CD4-positive, alpha-beta memory T cell (primary cell): ENCODE measurements at regions not wholly inside any gene's neighbourhood (a gene's known extent, or its start where the extent isn't known, plus 50 kb on each side); places are given as distances from the start of the nearest gene placed in this dataset.

Experiments used
- CTCF ChIA-PET: fragments of 350-600 bp; sonication (Branson Sonifier 250); formaldehyde crosslinking; loops from one replicate; lab custom pipeline; 2021; ENCODE audit warnings: inconsistent platforms; ENCODE audit not compliant: partially characterized antibody; lab: Charles Lee
- POLR2A ChIA-PET: fragments of 350-600 bp; sonication (Branson Sonifier 250); formaldehyde crosslinking; loops from one replicate; lab custom pipeline; 2021; ENCODE audit not compliant: partially characterized antibody; lab: Charles Lee
- DNase-seq, 5 donors: peaks; one replicate each; pipeline versions ENCODE4 v3.0.0 to v3.0.0-alpha.2; 2020 to 2022; ENCODE audit warnings: mixed read lengths in 1 of 5
- H3K27ac ChIP-seq: one replicate; pipeline ENCODE4 v1.7.0; 2013; ENCODE audit warnings: low read depth, low read length
- H3K27me3 ChIP-seq: 2 replicates; pipeline ENCODE4 v1.7.0; 2013; ENCODE audit warnings: mild to moderate bottlenecking, low read length, moderate library complexity; ENCODE audit not compliant: insufficient read depth
- H3K36me3 ChIP-seq: 2 replicates; pipeline ENCODE4 v1.7.0; 2013; ENCODE audit warnings: mild to moderate bottlenecking, low read length, moderate library complexity; ENCODE audit not compliant: insufficient read depth
- H3K4me1 ChIP-seq: 2 replicates; pipeline ENCODE4 v1.7.0; 2013; ENCODE audit warnings: mild to moderate bottlenecking, low read length, moderate library complexity; ENCODE audit not compliant: insufficient read depth
- H3K4me3 ChIP-seq, 2 donors: one replicate each; pipeline ENCODE4 v1.7.0; 2013; ENCODE audit warnings: low read length in 2 of 2, mild to moderate bottlenecking in 1 of 2
- H3K9me3 ChIP-seq, 2 donors: one replicate each; pipeline ENCODE4 v1.7.0; 2013; ENCODE audit warnings: low read length in 2 of 2, control low read depth in 1 of 2; ENCODE audit not compliant: control insufficient read depth in 1 of 2
- H3K27ac Mint-ChIP-seq, 7 donors: one replicate each; pipeline ENCODE4 v1.8.0; 2020 to 2021; ENCODE audit warnings: mixed read lengths in 7 of 7, mild to moderate bottlenecking in 6 of 7, inconsistent platforms in 3 of 7, moderate library complexity in 3 of 7
- H3K27me3 Mint-ChIP-seq, 2 donors: one replicate each; pipeline ENCODE4 v1.8.0; 2020 to 2021; ENCODE audit warnings: mixed read lengths in 2 of 2
- H3K36me3 Mint-ChIP-seq, 2 donors: one replicate each; pipeline ENCODE4 v1.8.0; 2020 to 2021; ENCODE audit warnings: mixed read lengths in 2 of 2, inconsistent platforms in 1 of 2, mild to moderate bottlenecking in 1 of 2
- H3K4me1 Mint-ChIP-seq, 4 donors: one replicate each; pipeline ENCODE4 v1.8.0; 2020 to 2021; ENCODE audit warnings: mixed read lengths in 4 of 4, mild to moderate bottlenecking in 1 of 4
- H3K4me3 Mint-ChIP-seq, 8 donors: one replicate each; pipeline ENCODE4 v1.8.0; 2020 to 2021; ENCODE audit warnings: mixed read lengths in 8 of 8, mild to moderate bottlenecking in 7 of 8, moderate library complexity in 6 of 8, inconsistent platforms in 3 of 8
- H3K9me3 Mint-ChIP-seq, 8 donors: one replicate each; pipeline ENCODE4 v1.8.0; 2020 to 2021; ENCODE audit warnings: mixed read lengths in 8 of 8, mild to moderate bottlenecking in 5 of 8, inconsistent platforms in 3 of 8, moderate library complexity in 1 of 8
- intact Hi-C: fragments of 100-400 bp; cut with micrococcal nuclease; formaldehyde crosslinking; loops from one replicate; pipeline ENCODE4 v1.15.1; 2023

DNA sequence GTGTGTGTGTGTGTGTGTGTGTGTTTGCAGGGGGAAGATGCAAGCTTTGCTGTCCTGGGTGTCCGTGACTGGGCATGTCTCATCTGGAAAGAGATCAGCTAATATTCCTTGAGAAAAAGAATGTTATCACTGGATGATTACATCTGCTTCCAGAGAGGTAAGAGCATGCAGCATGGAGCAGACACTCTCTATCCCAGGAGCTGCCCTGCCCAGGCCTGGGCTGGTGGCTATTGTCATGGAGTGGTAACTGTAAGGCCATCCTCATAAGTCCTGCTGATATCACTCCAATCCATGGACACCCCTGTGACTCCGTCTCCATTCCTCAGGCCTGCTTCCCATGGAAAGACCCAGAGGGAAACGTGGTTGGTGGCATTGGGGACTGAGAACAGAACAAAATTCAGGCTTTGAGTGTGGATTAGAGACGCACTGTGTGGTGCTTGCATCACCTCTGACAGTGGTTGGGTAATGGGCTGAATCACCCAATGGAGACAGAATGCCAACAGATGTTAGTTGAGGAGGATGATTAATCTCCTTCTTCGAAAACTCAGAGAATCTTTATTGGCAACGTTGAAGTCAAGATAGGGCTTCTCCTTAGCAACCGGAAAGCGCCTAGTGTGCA lies 52.0 kb upstream of the KCNIP1 start:
- ChIA-PET POLR2A (no interaction called here), CTCF (interaction anchor here (2.0 kb wide), 1 partner anchor 18 kb away, joined by 13 read pairs; no protein-coding TSS in a partner anchor)
- Histone ChIP-seq H3K36me3 (no peaks in the 10 kb centered on the region), H3K4me3 (no peak overlapping the region), H3K27ac (no peak overlapping the region), H3K9me3 (no peaks in the 10 kb centered on the region), H3K4me1 (no peaks in the 10 kb centered on the region), H3K27me3 (peaks cover 4% of the 10 kb centered on the region)
- H3K27me3 Mint-ChIP-seq, result peaks cover 4 to 11% of the 10 kb centered on the region in 2 donors
- no peaks in the 10 kb centered on the region for H3K36me3 Mint-ChIP-seq
- intact Hi-C loops, result no loop called here
- no peak for DNase-seq
- no peaks in the 10 kb centered on the region for H3K4me1 Mint-ChIP-seq
- peaks cover 0 to 8% (median 1%) of the 10 kb centered on the region in 8 donors for H3K9me3 Mint-ChIP-seq
- no peak overlapping the region for H3K4me3 Mint-ChIP-seq
- H3K27ac Mint-ChIP-seq, result no peak overlapping the region

DNA sequence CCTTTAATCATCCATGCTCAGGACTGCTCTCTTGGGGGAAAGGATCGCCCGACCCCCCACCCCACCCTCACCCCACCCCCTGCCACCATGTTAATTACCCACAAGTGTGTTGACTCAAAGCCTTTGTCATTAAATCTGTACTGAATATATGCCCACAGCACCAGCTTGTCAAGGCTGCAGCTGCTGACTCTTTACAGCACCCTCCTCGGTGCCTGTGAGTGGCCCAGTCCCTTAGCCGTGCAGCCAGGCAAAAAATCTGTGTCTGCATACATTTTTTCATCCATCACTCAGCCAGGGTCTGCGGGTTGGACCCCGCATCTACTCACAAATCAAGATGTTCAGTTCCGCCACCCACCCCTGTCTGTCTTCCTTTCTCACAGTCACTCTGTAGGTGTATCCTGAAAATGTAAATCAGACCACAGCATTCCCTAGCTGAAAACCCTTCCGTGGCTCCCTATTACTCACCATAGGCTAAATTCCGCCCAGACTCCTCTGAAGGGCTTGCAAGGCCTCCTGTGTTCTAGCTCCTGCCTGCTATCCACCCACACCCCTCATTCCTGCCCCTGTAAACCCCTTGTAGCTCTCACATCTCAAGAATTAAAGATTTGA lies 53.7 kb upstream of the KCNIP1 start:
- H3K27me3 ChIP-seq, result peaks cover 4% of the 10 kb centered on the region
- intact Hi-C loops, result no loop called here
- H3K9me3 ChIP-seq, result no peaks in the 10 kb centered on the region
- H3K9me3 Mint-ChIP-seq, result peaks cover 0 to 6% (median 0%) of the 10 kb centered on the region in 8 donors
- H3K36me3 Mint-ChIP-seq, result no peaks in the 10 kb centered on the region
- peaks cover 3 to 9% of the 10 kb centered on the region in 2 donors for H3K27me3 Mint-ChIP-seq
- no peak overlapping the region for H3K27ac Mint-ChIP-seq
- H3K4me1 Mint-ChIP-seq, result no peaks in the 10 kb centered on the region
- no peak overlapping the region for H3K4me3 ChIP-seq
- POLR2A ChIA-PET, result no interaction called here
- CTCF ChIA-PET, result interaction anchor here (1.7 to 2.0 kb wide), 2 partner anchors 15 to 16 kb away, joined by 6 to 13 read pairs; no protein-coding TSS in a partner anchor
- no peak overlapping the region for H3K4me3 Mint-ChIP-seq
- H3K27ac ChIP-seq, result no peak overlapping the region
- H3K36me3 ChIP-seq, result no peaks in the 10 kb centered on the region
- DNase-seq, result no peak
- H3K4me1 ChIP-seq, result no peaks in the 10 kb centered on the region

DNA sequence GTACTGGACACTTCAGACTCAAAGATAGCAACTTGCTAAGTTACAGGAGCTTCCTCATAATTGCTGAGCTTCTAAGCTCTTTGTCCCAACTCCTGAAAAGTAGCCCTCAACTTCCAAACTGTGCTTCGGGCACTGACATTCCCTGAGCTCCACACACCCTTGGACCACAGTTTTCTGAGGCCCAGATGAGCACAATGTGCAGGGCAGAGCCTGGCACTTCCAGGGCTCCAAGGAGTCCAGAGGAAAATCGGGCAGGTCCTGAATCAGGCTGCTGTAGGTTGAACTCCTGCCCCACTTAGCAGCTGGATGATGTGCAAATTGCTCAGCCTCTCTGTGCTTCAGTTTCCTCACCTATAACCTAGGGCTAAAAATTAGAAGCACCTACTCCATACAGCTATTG lies 54.6 kb upstream of the KCNIP1 start:
- ChIA-PET CTCF (interaction anchor here (1.7 kb wide), 1 partner anchor 14 kb away, joined by 6 read pairs; no protein-coding TSS in a partner anchor), POLR2A (no interaction called here)
- intact Hi-C loops, result no loop called here

DNA sequence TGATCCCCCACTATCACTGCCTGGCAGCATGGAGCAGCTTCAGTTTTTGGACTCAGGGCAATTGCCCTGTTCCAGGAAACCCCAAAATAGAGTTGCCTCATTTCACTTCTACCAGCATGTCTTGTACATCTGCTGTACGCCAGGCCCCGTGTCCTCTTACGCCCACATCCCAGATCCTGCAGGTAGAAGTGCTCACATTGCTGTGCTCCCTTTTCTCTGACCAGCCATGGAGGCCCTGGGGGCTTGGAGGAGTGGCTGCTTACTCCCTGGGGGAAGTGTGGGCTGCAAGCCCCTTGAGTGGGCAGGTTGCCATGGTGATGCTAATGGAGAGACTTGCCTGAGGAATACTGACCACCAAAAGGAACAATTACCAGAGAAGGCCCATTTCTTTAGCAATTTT lies 55.6 kb upstream of the KCNIP1 start:
- H3K27me3 Mint-ChIP-seq, result peaks cover 3% of the 10 kb centered on the region in 2 donors
- Histone ChIP-seq H3K9me3 (no peaks in the 10 kb centered on the region), H3K27ac (no peak overlapping the region), H3K36me3 (no peaks in the 10 kb centered on the region), H3K27me3 (no peaks in the 10 kb centered on the region), H3K4me3 (no peak overlapping the region), H3K4me1 (no peaks in the 10 kb centered on the region)
- intact Hi-C loops, result no loop called here
- ChIA-PET CTCF (no interaction called here), POLR2A (no interaction called here)
- H3K36me3 Mint-ChIP-seq, result no peaks in the 10 kb centered on the region
- DNase-seq, result no peak
- no peak overlapping the region for H3K27ac Mint-ChIP-seq
- peaks cover 0 to 6% (median 0%) of the 10 kb centered on the region in 8 donors for H3K9me3 Mint-ChIP-seq
- H3K4me1 Mint-ChIP-seq, result peaks cover 0 to 2% (median 0%) of the 10 kb centered on the region in 4 donors
- H3K4me3 Mint-ChIP-seq, result no peak overlapping the region

More for the DNA sequence above, 54.6 kb upstream of the KCNIP1 start:
- no peaks in the 10 kb centered on the region for H3K4me1 ChIP-seq
- DNase-seq, result no peak
- peaks cover 3 to 8% of the 10 kb centered on the region in 2 donors for H3K27me3 Mint-ChIP-seq
- no peaks in the 10 kb centered on the region for H3K36me3 ChIP-seq
- no peak overlapping the region for H3K4me3 Mint-ChIP-seq
- H3K9me3 Mint-ChIP-seq, result peaks cover 0 to 6% (median 0%) of the 10 kb centered on the region in 8 donors
- H3K4me3 ChIP-seq, result no peak overlapping the region
- no peaks in the 10 kb centered on the region for H3K36me3 Mint-ChIP-seq
- no peak overlapping the region for H3K27ac Mint-ChIP-seq
- no peak overlapping the region for H3K27ac ChIP-seq
- no peaks in the 10 kb centered on the region for H3K9me3 ChIP-seq
- H3K27me3 ChIP-seq, result peaks cover 2% of the 10 kb centered on the region
- peaks cover 0 to 2% (median 0%) of the 10 kb centered on the region in 4 donors for H3K4me1 Mint-ChIP-seq

DNA sequence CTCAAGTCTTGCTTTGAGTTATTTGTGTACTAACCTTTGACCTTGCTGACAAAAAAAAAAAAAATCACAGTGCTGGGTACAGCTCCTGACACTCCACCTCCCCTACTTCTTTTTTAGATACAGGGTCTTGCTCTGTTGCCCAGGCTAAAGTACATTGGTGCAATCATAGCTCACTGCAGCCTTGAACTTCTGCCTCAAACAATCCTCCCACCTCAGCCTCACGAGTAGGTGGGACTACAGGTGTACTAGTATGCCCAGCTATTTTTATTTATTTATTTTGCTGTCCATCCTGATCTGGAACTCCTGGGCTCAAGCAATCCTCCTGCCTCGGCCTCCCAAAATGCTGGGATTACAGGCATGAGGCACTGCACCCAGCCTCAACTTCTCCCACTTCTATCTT lies 57.2 kb upstream of the KCNMB1 start:
- Mint-ChIP-seq H3K4me3 (no peak overlapping the region), H3K36me3 (no peaks in the 10 kb centered on the region), H3K27ac (no peak overlapping the region), H3K4me1 (peaks cover 0 to 2% (median 0%) of the 10 kb centered on the region in 4 donors), H3K9me3 (peaks cover 0 to 6% (median 0%) of the 10 kb centered on the region in 8 donors), H3K27me3 (no peaks in the 10 kb centered on the region)
- Histone ChIP-seq H3K27ac (no peak overlapping the region), H3K36me3 (no peaks in the 10 kb centered on the region), H3K4me1 (no peaks in the 10 kb centered on the region), H3K27me3 (no peaks in the 10 kb centered on the region), H3K9me3 (no peaks in the 10 kb centered on the region), H3K4me3 (no peak overlapping the region)
- POLR2A ChIA-PET, result no interaction called here
- no peak for DNase-seq
- intact Hi-C loops, result no loop called here
- CTCF ChIA-PET, result interaction anchor here (0.7 to 1.9 kb wide), 2 partner anchors 11 to 13 kb away, joined by 4 to 7 read pairs; no protein-coding TSS in a partner anchor

DNA sequence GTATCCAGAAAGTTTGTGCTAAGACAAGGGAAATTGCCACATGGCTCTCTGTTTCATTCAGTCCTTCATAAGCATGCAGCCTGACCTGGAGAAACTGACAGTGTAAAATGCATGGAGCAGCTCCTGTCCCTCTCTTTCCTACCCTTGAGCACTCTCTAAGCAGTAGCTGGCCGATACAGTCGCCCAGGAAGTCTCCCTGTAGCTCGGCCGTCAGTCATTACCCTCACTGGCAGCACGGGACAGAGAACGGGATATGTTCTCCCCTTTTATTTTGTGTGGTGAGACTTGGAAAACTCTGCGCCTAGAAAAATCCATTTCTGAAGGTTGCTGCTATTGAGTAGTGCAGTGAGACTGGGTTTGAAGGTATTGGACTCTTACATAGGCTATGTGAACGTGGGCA lies 56.8 kb upstream of the KCNMB1 start:
- Histone ChIP-seq H3K27ac (no peak overlapping the region), H3K4me3 (no peak overlapping the region), H3K4me1 (no peaks in the 10 kb centered on the region), H3K36me3 (no peaks in the 10 kb centered on the region), H3K9me3 (no peaks in the 10 kb centered on the region), H3K27me3 (no peaks in the 10 kb centered on the region)
- ChIA-PET CTCF (interaction anchor here (0.6 to 1.9 kb wide), 3 partner anchors 11 to 586 kb away, joined by 3 to 7 read pairs (median 4); no protein-coding TSS in a partner anchor), POLR2A (no interaction called here)
- Mint-ChIP-seq H3K4me1 (peaks cover 0 to 2% (median 0%) of the 10 kb centered on the region in 4 donors), H3K4me3 (no peak overlapping the region), H3K27me3 (no peaks in the 10 kb centered on the region), H3K9me3 (peaks cover 0 to 6% (median 0%) of the 10 kb centered on the region in 8 donors), H3K27ac (no peak overlapping the region), H3K36me3 (no peaks in the 10 kb centered on the region)
- no peak for DNase-seq
- intact Hi-C loops, result no loop called here

DNA sequence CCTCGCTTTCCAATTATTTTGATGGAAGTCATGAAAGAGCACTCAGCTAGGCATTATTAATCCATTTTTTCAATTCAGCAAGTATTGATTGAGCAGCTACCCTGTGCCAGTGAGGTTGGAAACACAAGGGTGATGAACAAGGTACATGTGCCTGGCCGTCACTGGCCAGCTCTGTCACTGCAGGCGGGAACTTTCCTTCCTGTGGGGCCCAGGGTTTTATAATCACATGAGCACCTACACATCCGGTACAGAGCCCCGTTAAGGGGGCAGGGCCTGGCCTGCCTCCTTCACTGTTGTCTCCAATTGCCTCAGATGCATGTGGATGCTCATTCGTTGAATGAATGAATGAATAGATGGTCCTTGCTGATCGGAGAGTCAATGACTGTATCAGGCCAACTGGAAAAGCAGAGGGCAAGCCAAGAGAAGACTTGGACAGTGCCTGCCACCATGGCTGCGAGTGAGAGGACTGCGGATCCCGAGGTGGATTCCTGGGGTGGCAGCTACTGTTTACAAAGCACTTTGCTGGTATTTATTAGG lies 55.9 kb upstream of the KCNMB1 start:
- no peaks in the 10 kb centered on the region for H3K27me3 ChIP-seq
- no peak overlapping the region for H3K4me3 Mint-ChIP-seq
- H3K4me1 ChIP-seq, result no peaks in the 10 kb centered on the region
- H3K4me3 ChIP-seq, result no peak overlapping the region
- H3K27ac Mint-ChIP-seq, result no peak overlapping the region
- ChIA-PET POLR2A (no interaction called here), CTCF (interaction anchor here (1.5 kb wide), 1 partner anchor 10 kb away, joined by 4 read pairs; no protein-coding TSS in a partner anchor)
- no peaks in the 10 kb centered on the region for H3K36me3 ChIP-seq
- no peaks in the 10 kb centered on the region for H3K36me3 Mint-ChIP-seq
- intact Hi-C loops, result no loop called here
- H3K9me3 Mint-ChIP-seq, result peaks cover 0 to 6% (median 0%) of the 10 kb centered on the region in 8 donors
- no peak for DNase-seq
- H3K4me1 Mint-ChIP-seq, result peaks cover 0 to 2% (median 0%) of the 10 kb centered on the region in 4 donors
- H3K27me3 Mint-ChIP-seq, result no peaks in the 10 kb centered on the region
- no peaks in the 10 kb centered on the region for H3K9me3 ChIP-seq
- H3K27ac ChIP-seq, result no peak overlapping the region
